Endothelial cell of umbilical vein (primary cell): ENCODE measurements at regions not wholly inside any gene's neighbourhood (a gene's known extent, or its start where the extent isn't known, plus 50 kb on each side); places are given as distances from the start of the nearest gene placed in this dataset.

Experiments used
- BruUV-seq: library from RNA; stranded (reverse); fragments of 400-500 nt; replicated peaks from 2 replicates; lab custom pipeline; 2021; lab: Mats Ljungman, UMichigan
- CTCF ChIA-PET: fragments of 300-600, 350-600 bp; sonication (Branson Sonifier 250); formaldehyde crosslinking; loops from one replicate; lab custom pipeline; 2021; ENCODE audit warnings: antibody characterized with exemption, inconsistent platforms; lab: Charles Lee
- POLR2A ChIA-PET: fragments of 300-600, 350-600 bp; sonication (Branson Sonifier 250); formaldehyde crosslinking; loops from one replicate; lab custom pipeline; 2021; ENCODE audit warnings: antibody characterized with exemption, inconsistent platforms; lab: Charles Lee
- DNase-seq: peaks from one replicate; pipeline ENCODE4 v3.0.0-alpha.2; 2011; ENCODE audit warnings: low read depth, low spot score
- FAIRE-seq: peaks from 2 replicates; lab custom pipeline; 2011; peaks lifted over from hg19 to GRCh38; lab: Jason Lieb, UNC
- H2AFZ ChIP-seq: 2 replicates; pipeline ENCODE4 v1.6.0; 2012; ENCODE audit warnings: low read depth, low read length, control low read depth, inconsistent platforms
- H3K27ac ChIP-seq: 2 replicates; pipeline ENCODE4 v1.5.1; 2011; ENCODE audit warnings: low read depth, mild to moderate bottlenecking, control low read depth, low read length, moderate library complexity; ENCODE audit not compliant: insufficient read depth
- H3K27me3 ChIP-seq, 2 experiments: 2 replicates each; pipeline versions ENCODE4 v1.6.0 to v1.6.1; 2011; ENCODE audit warnings: low read length in 2 of 2, mixed read lengths in 1 of 2; ENCODE audit not compliant: control insufficient read depth in 2 of 2, insufficient read depth in 2 of 2
- H3K36me3 ChIP-seq, 2 experiments: 2 replicates in 1 of 2; 3 replicates in 1 of 2; pipeline ENCODE4 v1.5.1; 2011; ENCODE audit warnings: low read length in 2 of 2, mild to moderate bottlenecking in 1 of 2, moderate library complexity in 1 of 2; ENCODE audit not compliant: control insufficient read depth in 2 of 2, insufficient read depth in 2 of 2; ENCODE audit errors: extremely low read depth in 1 of 2
- H3K4me1 ChIP-seq: 3 replicates; pipeline ENCODE4 v1.5.1; 2011; ENCODE audit warnings: mild to moderate bottlenecking, low read length; ENCODE audit not compliant: control insufficient read depth, insufficient read depth; ENCODE audit errors: extremely low read depth
- H3K4me2 ChIP-seq: 2 replicates; pipeline ENCODE4 v1.6.1; 2011; ENCODE audit warnings: low read length, control low read depth, mixed read lengths; ENCODE audit not compliant: insufficient read depth
- H3K4me3 ChIP-seq, 3 experiments: fragments of 200-600 bp in 1 of 3; sonication (generic), shearing (Covaris generic) in 1 of 3; replicated peaks in 1 of 3; 2 replicates each; pipeline ENCODE4 v1.5.1; 2011 to 2016; ENCODE audit warnings: control low read depth in 3 of 3, low read length in 3 of 3, mild to moderate bottlenecking in 2 of 3, inconsistent platforms in 1 of 3, low read depth in 1 of 3, moderate library complexity in 1 of 3; ENCODE audit not compliant: insufficient read depth in 1 of 3
- H3K79me2 ChIP-seq: 2 replicates; pipeline ENCODE4 v1.6.0; 2012; ENCODE audit warnings: low read length, inconsistent platforms; ENCODE audit not compliant: control insufficient read depth, insufficient read depth
- H3K9ac ChIP-seq: replicated peaks from 2 replicates; pipeline ENCODE3; 2011; ENCODE audit warnings: low read length, control low read depth; ENCODE audit not compliant: insufficient read depth; ENCODE audit errors: extremely low read depth
- H3K9me1 ChIP-seq: replicated peaks from 3 replicates; pipeline ENCODE4 v1.6.0; 2011; ENCODE audit warnings: mild to moderate bottlenecking, low read length; ENCODE audit not compliant: control insufficient read depth, insufficient read depth; ENCODE audit errors: extremely low read depth
- H3K9me3 ChIP-seq: replicated peaks from 2 replicates; pipeline ENCODE4 v1.5.1; 2012; ENCODE audit warnings: low read length, inconsistent platforms; ENCODE audit not compliant: control insufficient read depth, insufficient read depth
- H4K20me1 ChIP-seq: replicated peaks from 2 replicates; pipeline ENCODE3; 2011; ENCODE audit warnings: mild to moderate bottlenecking, low read length; ENCODE audit not compliant: control insufficient read depth, insufficient read depth; ENCODE audit errors: extremely low read depth
- CTCF ChIP-seq, 2 donors: IDR thresholded peaks; 1 replicate in 1 of 2; 2 replicates in 1 of 2; pipeline ENCODE4 v1.5.1; 2011; ENCODE audit warnings: low read length in 2 of 2, mild to moderate bottlenecking in 2 of 2, moderate library complexity in 2 of 2, control low read depth in 1 of 2, inconsistent platforms in 1 of 2, low read depth in 1 of 2; ENCODE audit not compliant: insufficient read depth in 1 of 2; ENCODE audit errors: extremely low read depth in 1 of 2
- EZH2 ChIP-seq: IDR thresholded peaks from 2 replicates; pipeline ENCODE4 v1.6.1; 2012; ENCODE audit warnings: borderline replicate concordance, low read depth, mild to moderate bottlenecking, moderate library complexity, low read length, inconsistent platforms; ENCODE audit not compliant: severe bottlenecking
- FOS ChIP-seq: IDR thresholded peaks from 2 replicates; pipeline ENCODE4 v1.6.1; 2011; ENCODE audit warnings: mild to moderate bottlenecking, low read length, moderate library complexity, borderline replicate concordance; ENCODE audit not compliant: insufficient read depth
- GATA2 ChIP-seq: IDR thresholded peaks from 2 replicates; pipeline ENCODE4 v1.7.0; 2011; ENCODE audit warnings: low read depth, mild to moderate bottlenecking, moderate library complexity, mixed read lengths, low read length; ENCODE audit not compliant: insufficient read length, insufficient read depth
- JUN ChIP-seq: IDR thresholded peaks from 2 replicates; pipeline ENCODE4 v1.6.1; 2011; ENCODE audit warnings: borderline replicate concordance, low read depth; ENCODE audit not compliant: insufficient read length, insufficient read depth
- MAX ChIP-seq: IDR thresholded peaks from 2 replicates; pipeline ENCODE4 v1.6.1; 2011; ENCODE audit not compliant: insufficient read depth, insufficient read length
- MYC ChIP-seq: IDR thresholded peaks from one replicate; pipeline ENCODE4 v1.6.1; 2011; ENCODE audit warnings: mild to moderate bottlenecking, low read depth, low read length
- POLR2A ChIP-seq: IDR thresholded peaks from 2 replicates; pipeline ENCODE4 v1.6.1; 2012; ENCODE audit warnings: low read depth, mild to moderate bottlenecking, control low read depth, low read length
- POLR2AphosphoS5 ChIP-seq: IDR thresholded peaks from 2 replicates; pipeline ENCODE4 v1.6.1; 2012; ENCODE audit warnings: low read depth, mild to moderate bottlenecking, control low read depth, low read length, moderate library complexity; ENCODE audit not compliant: insufficient read depth
- dilution Hi-C: fragments of 300-500 bp; cut with MboI; formaldehyde crosslinking; loops from one replicate; pipeline ENCODE4 v1.15.0; 2019; ENCODE audit warnings: low sequenced_read_pairs; ENCODE audit not compliant: extremely low pct_ligation_motif_present
- intact Hi-C: fragments of 100-400 bp; cut with micrococcal nuclease; formaldehyde crosslinking; loops from one replicate; pipeline ENCODE4 v1.10.0; 2022

GRCh38 chr1:68376441-68376840 lies 73.3 kb downstream of the RPE65 start:
- H3K4me2 ChIP-seq: no peak overlapping the region
- peaks cover 17% of the 10 kb centered on the region for H3K4me1 ChIP-seq
- intact Hi-C loops: no loop called here
- DNase-seq: no peak
- TF ChIP-seq JUN (no peak), FOS (no peak), CTCF (IDR thresholded peaks at IDR 0.05; ENCODE audit: extremely low read depth in 1 of 2, insufficient read depth in 1 of 2, low read depth in 1 of 2, low read length in 2 of 2) (no peak), MYC (no peak), POLR2A (no peak), POLR2AphosphoS5 (no peak), GATA2 (no peak), EZH2 (no peak), MAX (no peak)
- H4K20me1 ChIP-seq: no peaks in the 10 kb centered on the region
- H3K4me3 ChIP-seq: no peak overlapping the region
- H3K9me3 ChIP-seq: no peaks in the 10 kb centered on the region
- no peaks in the 10 kb centered on the region for H3K36me3 ChIP-seq
- FAIRE-seq: no peak
- H3K79me2 ChIP-seq: no peaks in the 10 kb centered on the region
- H3K27ac ChIP-seq: no peak overlapping the region
- ChIA-PET CTCF (interaction anchor here (1.1 to 3.5 kb wide), 3 partner anchors 31 to 256 kb away, joined by 4 to 13 read pairs (median 7); no protein-coding TSS in a partner anchor), POLR2A (no interaction called here)
- dilution Hi-C loops: no loop called here
- H3K9me1 ChIP-seq: no peaks in the 10 kb centered on the region
- no peaks in the 10 kb centered on the region for H3K27me3 ChIP-seq
- no peak overlapping the region for H2AFZ ChIP-seq
- H3K9ac ChIP-seq: no peak overlapping the region
- no TSS peak for BruUV-seq
